IMR-90 (cell line): ENCODE measurements at regions not wholly inside any gene's neighbourhood (a gene's known extent, or its start where the extent isn't known, plus 50 kb on each side); places are given as distances from the start of the nearest gene placed in this dataset.
"Not testable (repeated sequence)": the region's sequence is repeated elsewhere in the genome, so short reads cannot be mapped to it uniquely, and the experiment has no call there.

ENCODE experiments used
- ATAC-seq: fragments of 200-7000 bp; cut with Tn5 transposase; 2 replicates; pipeline ENCODE4 v1.9.1; 2020; ENCODE audit warnings: low read depth, mild to moderate bottlenecking, moderate library complexity
- BruUV-seq: library from RNA; stranded (reverse); fragments of 400-500 nt; replicated peaks from 2 replicates; lab custom pipeline; 2021; lab: Mats Ljungman, UMichigan
- CTCF ChIA-PET: fragments of 300-600 bp; formaldehyde crosslinking; extraction: SDS; loops from one replicate; lab custom pipeline; 2021; ENCODE audit warnings: antibody characterized with exemption; lab: Yijun Ruan, JAX
- POLR2A ChIA-PET: fragments of 300-600 bp; sonication (Branson Sonifier 250); formaldehyde crosslinking; loops from one replicate; lab custom pipeline; 2022; ENCODE audit warnings: antibody characterized with exemption; ENCODE audit not compliant: unreplicated experiment; lab: Charles Lee
- DNase-seq: peaks from one replicate; pipeline ENCODE4 v3.0.0; 2013
- H2AFZ ChIP-seq: replicated peaks from 2 replicates; pipeline ENCODE3; 2013; ENCODE audit warnings: low read length, mild to moderate bottlenecking; ENCODE audit not compliant: poor library complexity
- H2AK5ac ChIP-seq: 2 replicates; pipeline ENCODE4 v1.6.1; 2013; ENCODE audit warnings: low read depth, low read length, inconsistent platforms
- H2AK9ac ChIP-seq: replicated peaks from 2 replicates; pipeline ENCODE3; 2013; ENCODE audit warnings: mild to moderate bottlenecking, low read depth, low read length, moderate library complexity; ENCODE audit not compliant: poor library complexity
- H2BK120ac ChIP-seq: 2 replicates; pipeline ENCODE4 v1.6.1; 2013; ENCODE audit warnings: low read depth, low read length, inconsistent platforms
- H2BK15ac ChIP-seq: 3 replicates; pipeline ENCODE4 v1.6.1; 2013; ENCODE audit warnings: low read depth, low read length, inconsistent platforms
- H2BK20ac ChIP-seq: 2 replicates; pipeline ENCODE4 v1.6.1; 2013; ENCODE audit warnings: low read depth, mild to moderate bottlenecking, inconsistent platforms, low read length, moderate library complexity
- H2BK5ac ChIP-seq: 2 replicates; pipeline ENCODE4 v1.6.1; 2013; ENCODE audit warnings: mild to moderate bottlenecking, low read depth, low read length, inconsistent platforms; ENCODE audit not compliant: poor library complexity, severe bottlenecking
- H3K14ac ChIP-seq: replicated peaks from 2 replicates; pipeline ENCODE4 v1.6.1; 2013; ENCODE audit warnings: low read depth, low read length, inconsistent platforms
- H3K18ac ChIP-seq: 2 replicates; pipeline ENCODE4 v1.6.1; 2013; ENCODE audit warnings: low read depth, low read length, control low read depth
- H3K23ac ChIP-seq: 2 replicates; pipeline ENCODE4 v1.6.1; 2013; ENCODE audit warnings: low read depth, low read length, inconsistent platforms
- H3K27ac ChIP-seq: 2 replicates; pipeline ENCODE4 v1.5.1; 2013; ENCODE audit warnings: mild to moderate bottlenecking, control low read depth, low read length; ENCODE audit not compliant: insufficient read depth
- H3K27me3 ChIP-seq: 2 replicates; pipeline ENCODE4 v1.6.1; 2013; ENCODE audit warnings: low read length; ENCODE audit not compliant: control insufficient read depth, insufficient read depth
- H3K36me3 ChIP-seq: 2 replicates; pipeline ENCODE4 v1.6.1; 2013; ENCODE audit warnings: low read length, mixed read lengths; ENCODE audit not compliant: control insufficient read depth, insufficient read depth
- H3K4ac ChIP-seq: 2 replicates; pipeline ENCODE4 v1.6.1; 2013; ENCODE audit warnings: low read depth, low read length, inconsistent platforms
- H3K4me1 ChIP-seq: 2 replicates; pipeline ENCODE4 v1.6.1; 2013; ENCODE audit warnings: low read length, mixed read lengths; ENCODE audit not compliant: control insufficient read depth, insufficient read depth
- H3K4me2 ChIP-seq: 2 replicates; pipeline ENCODE4 v1.6.1; 2013; ENCODE audit warnings: low read depth, mild to moderate bottlenecking, control low read depth, low read length, moderate library complexity
- H3K4me3 ChIP-seq: 2 replicates; pipeline ENCODE4 v1.5.1; 2013; ENCODE audit warnings: low read depth, mild to moderate bottlenecking, control low read depth, low read length, moderate library complexity; ENCODE audit not compliant: insufficient read depth
- H3K56ac ChIP-seq: 2 replicates; pipeline ENCODE4 v1.6.1; 2013; ENCODE audit warnings: low read length, inconsistent platforms; ENCODE audit not compliant: insufficient read depth; ENCODE audit errors: extremely low read depth
- H3K79me1 ChIP-seq, 2 experiments: 2 replicates each; pipeline ENCODE4 v1.6.1; 2013; ENCODE audit warnings: low read length in 2 of 2, inconsistent platforms in 1 of 2, low read depth in 1 of 2
- H3K9ac ChIP-seq: 2 replicates; pipeline ENCODE4 v1.6.1; 2013; ENCODE audit warnings: low read depth, low read length, control low read depth
- H3K9me1 ChIP-seq: 2 replicates; pipeline ENCODE4 v1.6.1; 2013; ENCODE audit warnings: low read length, inconsistent platforms; ENCODE audit not compliant: insufficient read depth
- H3K9me3 ChIP-seq: 2 replicates; pipeline ENCODE4 v1.6.1; 2013; ENCODE audit warnings: low read length; ENCODE audit not compliant: control insufficient read depth, insufficient read depth
- H4K20me1 ChIP-seq: 2 replicates; pipeline ENCODE4 v1.6.1; 2013; ENCODE audit warnings: low read length, inconsistent platforms; ENCODE audit not compliant: insufficient read depth
- H4K5ac ChIP-seq: 2 replicates; pipeline ENCODE4 v1.6.1; 2013; ENCODE audit warnings: mild to moderate bottlenecking, low read depth, low read length, control low read depth
- H4K8ac ChIP-seq, 2 experiments: 2 replicates each; pipeline ENCODE4 v1.6.1; 2013; ENCODE audit warnings: low read depth in 2 of 2, low read length in 2 of 2, control low read depth in 1 of 2, inconsistent platforms in 1 of 2
- H4K91ac ChIP-seq: 2 replicates; pipeline ENCODE4 v1.6.1; 2013; ENCODE audit warnings: low read depth, low read length, inconsistent platforms; ENCODE audit not compliant: insufficient read depth
- WGBS, 2 experiments: methylation state at CpG; one replicate each; pipeline versions ENCODE4 v1.1.5 to v1.1.7; 2013; ENCODE audit warnings: missing lambda C conversion rate in 2 of 2; ENCODE audit not compliant: insufficient read length in 1 of 2; ENCODE audit errors: extremely low coverage in 2 of 2; 5-methylcytosine and 5-hydroxymethylcytosine counted together
- dilution Hi-C: fragments of 300-500 bp; cut with HindIII; formaldehyde crosslinking; loops from one replicate; pipeline ENCODE4 v1.14.3; 2018; ENCODE audit warnings: low sequenced_read_pairs; ENCODE audit not compliant: unreplicated experiment
- in situ Hi-C: fragments of 300-500 bp; cut with MboI; formaldehyde crosslinking; loops from 3 replicates; pipeline ENCODE4 v1.14.3; 2019; ENCODE audit warnings: low sequenced_read_pairs, inconsistent platforms, mixed read lengths
- intact Hi-C: fragments of 100-400 bp; cut with micrococcal nuclease; formaldehyde crosslinking; loops from 2 replicates; pipeline ENCODE4 v1.10.0; 2022

DNA sequence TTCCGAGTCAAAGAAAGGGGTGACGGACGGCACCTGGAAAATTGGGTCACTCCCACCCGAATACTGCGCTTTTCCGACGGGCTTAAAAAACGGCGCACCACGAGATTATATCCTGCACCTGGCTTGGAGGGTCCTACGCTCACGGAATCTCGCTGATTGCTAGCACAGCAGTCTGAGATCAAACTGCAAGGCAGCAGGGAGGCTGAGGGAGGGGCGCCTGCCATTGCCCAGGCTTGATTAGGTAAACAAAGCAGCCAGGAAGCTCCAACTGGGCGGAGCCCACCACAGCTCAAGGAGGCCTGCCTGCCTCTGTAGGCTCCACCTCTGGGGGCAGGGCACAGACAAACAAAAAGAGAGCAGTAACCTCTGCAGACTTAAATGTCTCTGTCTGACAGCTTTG, 663.1 kb downstream of the CPS1 start:
- H3K4me1 ChIP-seq, H3K4me2 ChIP-seq, in situ Hi-C loops, H2AK9ac ChIP-seq, POLR2A ChIA-PET, intact Hi-C loops, H3K9me3 ChIP-seq, H3K27me3 ChIP-seq, H4K5ac ChIP-seq, CTCF ChIA-PET, H3K9me1 ChIP-seq, H3K4me3 ChIP-seq, H2AK5ac ChIP-seq, H3K18ac ChIP-seq, H4K20me1 ChIP-seq, H3K56ac ChIP-seq, H3K14ac ChIP-seq, H2BK20ac ChIP-seq, BruUV-seq, dilution Hi-C loops, H3K23ac ChIP-seq, H3K27ac ChIP-seq, H3K36me3 ChIP-seq, H2BK120ac ChIP-seq, ATAC-seq, H3K79me1 ChIP-seq, H4K91ac ChIP-seq, H3K9ac ChIP-seq, H2AFZ ChIP-seq, H3K4ac ChIP-seq, H2BK5ac ChIP-seq, H2BK15ac ChIP-seq, DNase-seq, H4K8ac ChIP-seq: not testable (repeated sequence)
- no CpG with 5 or more reads among the region's 15 CpGs for WGBS, 2 experiments
